Activated naive CD4-positive, alpha-beta T cell treated with anti-CD3 and anti-CD28 coated beads for 36 hours (primary cell): ENCODE measurements at regions not wholly inside any gene's neighbourhood (a gene's known extent, or its start where the extent isn't known, plus 50 kb on each side); places are given as distances from the start of the nearest gene placed in this dataset.

Source experiments
- CTCF ChIA-PET: fragments of 350-600 bp; sonication (Branson Sonifier 250); formaldehyde crosslinking; loops from one replicate; lab custom pipeline; 2021; ENCODE audit warnings: antibody characterized with exemption; lab: Charles Lee
- DNase-seq: peaks from one replicate; pipeline ENCODE4 v3.0.0-alpha.2; 2020
- H3K27ac Mint-ChIP-seq: one replicate; pipeline ENCODE4 v1.8.0; 2021; ENCODE audit warnings: mild to moderate bottlenecking, mixed read lengths
- H3K27me3 Mint-ChIP-seq: one replicate; pipeline ENCODE4 v1.8.0; 2021; ENCODE audit warnings: low read depth, mixed read lengths
- H3K36me3 Mint-ChIP-seq: one replicate; pipeline ENCODE4 v1.8.0; 2021; ENCODE audit warnings: low read depth, mixed read lengths
- H3K4me1 Mint-ChIP-seq: one replicate; pipeline ENCODE4 v1.8.0; 2021; ENCODE audit warnings: low read depth, mixed read lengths
- H3K4me3 Mint-ChIP-seq: one replicate; pipeline ENCODE4 v1.8.0; 2021; ENCODE audit warnings: mild to moderate bottlenecking, moderate library complexity, mixed read lengths
- H3K9me3 Mint-ChIP-seq: one replicate; pipeline ENCODE4 v1.8.0; 2021; ENCODE audit warnings: mixed read lengths
- intact Hi-C: fragments of 100-400 bp; cut with micrococcal nuclease; formaldehyde crosslinking; loops from one replicate; pipeline ENCODE4 v1.15.1; 2023

- intact Hi-C loops, result no loop called here
- Mint-ChIP-seq H3K27me3 (no peaks in the 10 kb centered on the region), H3K4me1 (no peaks in the 10 kb centered on the region), H3K4me3 (no peak overlapping the region), H3K9me3 (peaks cover 8% of the 10 kb centered on the region), H3K27ac (no peak overlapping the region), H3K36me3 (no peaks in the 10 kb centered on the region)
- DNase-seq, result no peak
- CTCF ChIA-PET, result no interaction called here
Measured at GRCh38 chr11:91788764-91789163, 435.9 kb upstream of the FAT3 start.

- H3K27me3 Mint-ChIP-seq, result no peaks in the 10 kb centered on the region
- peaks cover 12% of the 10 kb centered on the region for H3K9me3 Mint-ChIP-seq
- H3K27ac Mint-ChIP-seq, result no peak overlapping the region
- H3K36me3 Mint-ChIP-seq, result no peaks in the 10 kb centered on the region
- H3K4me3 Mint-ChIP-seq, result no peak overlapping the region
- no peak for DNase-seq
- CTCF ChIA-PET, result no interaction called here
- no peaks in the 10 kb centered on the region for H3K4me1 Mint-ChIP-seq
- intact Hi-C loops, result no loop called here
Measured at GRCh38 chr11:91786097-91786496, 438.5 kb upstream of the FAT3 start.

GRCh38 chr11:91783173-91783572, 441.4 kb upstream of the FAT3 start:
- H3K4me3 Mint-ChIP-seq, result no peak overlapping the region

GRCh38 chr11:91778758-91779157, 445.9 kb upstream of the FAT3 start:
- Mint-ChIP-seq H3K27me3 (no peaks in the 10 kb centered on the region), H3K36me3 (no peaks in the 10 kb centered on the region), H3K27ac (no peak overlapping the region), H3K4me1 (no peaks in the 10 kb centered on the region), H3K4me3 (no peak overlapping the region), H3K9me3 (peaks cover 7% of the 10 kb centered on the region)
- CTCF ChIA-PET, result no interaction called here
- no peak for DNase-seq
- intact Hi-C loops, result no loop called here

More at GRCh38 chr11:91783173-91783572, 441.4 kb upstream of the FAT3 start:
- Mint-ChIP-seq H3K27ac (no peak overlapping the region), H3K4me1 (no peaks in the 10 kb centered on the region), H3K9me3 (peaks cover 12% of the 10 kb centered on the region), H3K27me3 (no peaks in the 10 kb centered on the region), H3K36me3 (no peaks in the 10 kb centered on the region)
- CTCF ChIA-PET, result no interaction called here
- DNase-seq, result no peak
- intact Hi-C loops, result no loop called here

DNA sequence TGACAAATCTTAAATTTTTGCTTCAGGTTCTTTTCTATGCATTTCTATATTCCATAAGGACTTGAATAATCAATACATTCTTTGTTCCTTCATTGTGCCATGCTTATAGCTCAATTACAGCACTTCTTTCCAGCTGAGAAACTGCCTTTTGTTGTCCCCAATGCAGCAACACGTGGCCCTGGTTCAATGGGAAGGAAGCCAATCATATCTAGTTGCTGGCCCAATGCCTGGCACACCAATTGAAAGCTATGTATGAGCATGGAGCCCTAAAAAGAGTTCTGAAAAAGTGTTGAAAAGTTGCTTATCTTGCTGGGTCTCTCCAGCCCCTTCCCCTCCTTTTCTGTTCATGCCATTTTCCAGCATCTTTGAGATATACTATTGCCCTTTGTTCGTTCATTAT, 448.0 kb upstream of the FAT3 start:
- intact Hi-C loops, result no loop called here
- H3K36me3 Mint-ChIP-seq, result no peaks in the 10 kb centered on the region

DNA sequence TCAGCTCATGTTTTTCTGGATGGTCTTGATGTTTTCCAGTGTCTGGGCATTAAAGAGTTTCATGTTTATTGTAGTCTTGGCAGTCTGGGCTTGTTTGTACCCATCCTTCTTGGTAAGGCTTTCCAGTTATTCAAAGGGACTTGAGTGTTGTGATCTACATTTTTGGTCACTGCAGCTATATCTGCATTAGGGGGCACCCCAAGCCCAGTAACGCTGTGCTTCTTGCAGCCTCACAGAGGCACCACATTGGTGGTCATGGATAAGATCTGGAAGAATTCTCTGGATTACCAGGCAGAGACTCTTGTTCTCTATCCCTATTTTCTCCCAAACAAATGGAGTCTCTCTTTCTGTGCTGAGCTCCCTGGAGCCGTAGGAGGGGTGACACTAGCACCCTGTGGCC, 451.5 kb upstream of the FAT3 start:
- intact Hi-C loops, result no loop called here
- no peaks in the 10 kb centered on the region for H3K4me1 Mint-ChIP-seq
- H3K36me3 Mint-ChIP-seq, result no peaks in the 10 kb centered on the region
- CTCF ChIA-PET, result no interaction called here
- no peak overlapping the region for H3K27ac Mint-ChIP-seq
- DNase-seq, result no peak
- H3K27me3 Mint-ChIP-seq, result no peaks in the 10 kb centered on the region
- no peak overlapping the region for H3K4me3 Mint-ChIP-seq
- H3K9me3 Mint-ChIP-seq, result peaks cover 7% of the 10 kb centered on the region

More for the DNA sequence above, 448.0 kb upstream of the FAT3 start:
- Mint-ChIP-seq H3K4me3 (no peak overlapping the region), H3K9me3 (peaks cover 5% of the 10 kb centered on the region), H3K27me3 (no peaks in the 10 kb centered on the region), H3K4me1 (no peaks in the 10 kb centered on the region), H3K27ac (no peak overlapping the region)
- DNase-seq, result no peak
- CTCF ChIA-PET, result no interaction called here

DNA sequence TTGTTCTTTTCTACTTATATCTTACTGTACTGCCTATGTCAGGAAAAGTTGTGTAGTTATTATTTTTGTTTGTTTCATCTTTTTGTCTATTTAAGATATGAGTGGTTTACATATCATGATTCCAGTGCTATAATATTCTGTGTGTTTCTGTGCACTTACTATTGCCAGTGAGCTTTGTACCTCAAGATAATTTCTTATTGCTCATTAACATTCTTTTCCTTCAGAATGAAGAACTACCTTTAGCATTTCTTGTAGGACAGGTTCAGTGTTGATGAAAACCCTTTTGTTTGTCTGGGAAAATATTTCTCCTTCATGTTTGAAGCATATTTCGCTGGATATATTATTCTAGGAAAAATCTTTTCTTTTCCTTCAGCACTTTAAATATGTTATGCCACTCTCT, 452.7 kb upstream of the FAT3 start:
- Mint-ChIP-seq H3K36me3 (no peaks in the 10 kb centered on the region), H3K27me3 (no peaks in the 10 kb centered on the region), H3K4me3 (no peak overlapping the region), H3K27ac (no peak overlapping the region), H3K9me3 (peaks cover 7% of the 10 kb centered on the region), H3K4me1 (no peaks in the 10 kb centered on the region)
- intact Hi-C loops, result no loop called here
- CTCF ChIA-PET, result no interaction called here
- no peak for DNase-seq

DNA sequence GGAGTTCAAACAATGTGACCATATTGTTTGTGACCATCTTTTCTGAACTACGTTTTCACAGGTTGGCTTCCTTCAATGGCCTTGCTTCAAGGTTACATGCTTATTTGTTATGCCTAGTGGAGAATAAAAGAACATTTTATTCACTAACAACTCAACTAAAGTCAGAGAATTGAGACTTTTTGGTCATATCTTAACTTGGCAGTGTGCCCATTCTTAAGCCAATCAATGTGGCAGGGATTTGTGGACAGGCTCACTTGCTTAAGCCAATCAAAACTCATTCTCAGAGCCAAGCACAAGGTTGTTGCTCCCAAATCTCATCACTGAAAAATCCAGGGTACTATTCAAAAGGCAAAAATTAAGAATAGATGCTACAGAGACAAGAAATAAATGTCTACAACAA, 455.8 kb upstream of the FAT3 start:
- H3K27me3 Mint-ChIP-seq, result no peaks in the 10 kb centered on the region
- CTCF ChIA-PET, result no interaction called here
- no peak overlapping the region for H3K4me3 Mint-ChIP-seq
- intact Hi-C loops, result no loop called here
- no peak overlapping the region for H3K27ac Mint-ChIP-seq
- H3K36me3 Mint-ChIP-seq, result peaks cover 2% of the 10 kb centered on the region
- no peak for DNase-seq
- H3K4me1 Mint-ChIP-seq, result no peaks in the 10 kb centered on the region
- peaks cover 8% of the 10 kb centered on the region for H3K9me3 Mint-ChIP-seq

DNA sequence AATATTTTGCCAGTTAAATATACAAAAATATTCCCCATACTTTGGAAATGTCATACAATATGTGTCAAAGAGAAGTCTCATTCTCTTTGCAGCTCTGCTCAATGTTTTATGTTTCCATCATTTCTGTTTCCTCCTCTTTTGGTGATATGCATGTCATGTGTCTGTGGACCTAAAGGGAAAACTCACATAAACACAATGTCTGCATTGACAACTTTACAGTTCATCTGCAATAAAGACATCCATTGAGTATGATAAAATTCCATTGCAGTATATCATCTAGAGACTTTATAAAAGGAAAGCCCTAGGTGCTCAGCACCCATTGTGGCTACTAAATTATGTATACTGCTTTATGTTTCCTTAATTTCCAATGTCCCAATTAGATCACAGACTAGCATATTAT, 461.3 kb upstream of the FAT3 start:
- Mint-ChIP-seq H3K4me3 (no peak overlapping the region), H3K36me3 (peaks cover 2% of the 10 kb centered on the region), H3K9me3 (peaks cover 2% of the 10 kb centered on the region), H3K27ac (no peak overlapping the region), H3K27me3 (no peaks in the 10 kb centered on the region), H3K4me1 (no peaks in the 10 kb centered on the region)
- CTCF ChIA-PET, result no interaction called here
- DNase-seq, result no peak
- intact Hi-C loops, result no loop called here

- intact Hi-C loops, result no loop called here
- Mint-ChIP-seq H3K4me3 (no peak overlapping the region), H3K27ac (no peak overlapping the region), H3K4me1 (no peaks in the 10 kb centered on the region), H3K36me3 (peaks cover 2% of the 10 kb centered on the region), H3K27me3 (no peaks in the 10 kb centered on the region), H3K9me3 (peaks cover 4% of the 10 kb centered on the region)
- no peak for DNase-seq
- CTCF ChIA-PET, result interaction anchor here (1.0 kb wide), 1 partner anchor 12 kb away, joined by 3 read pairs; no protein-coding TSS in a partner anchor
Measured at GRCh38 chr11:91761406-91762025, 463.1 kb upstream of the FAT3 start.

DNA sequence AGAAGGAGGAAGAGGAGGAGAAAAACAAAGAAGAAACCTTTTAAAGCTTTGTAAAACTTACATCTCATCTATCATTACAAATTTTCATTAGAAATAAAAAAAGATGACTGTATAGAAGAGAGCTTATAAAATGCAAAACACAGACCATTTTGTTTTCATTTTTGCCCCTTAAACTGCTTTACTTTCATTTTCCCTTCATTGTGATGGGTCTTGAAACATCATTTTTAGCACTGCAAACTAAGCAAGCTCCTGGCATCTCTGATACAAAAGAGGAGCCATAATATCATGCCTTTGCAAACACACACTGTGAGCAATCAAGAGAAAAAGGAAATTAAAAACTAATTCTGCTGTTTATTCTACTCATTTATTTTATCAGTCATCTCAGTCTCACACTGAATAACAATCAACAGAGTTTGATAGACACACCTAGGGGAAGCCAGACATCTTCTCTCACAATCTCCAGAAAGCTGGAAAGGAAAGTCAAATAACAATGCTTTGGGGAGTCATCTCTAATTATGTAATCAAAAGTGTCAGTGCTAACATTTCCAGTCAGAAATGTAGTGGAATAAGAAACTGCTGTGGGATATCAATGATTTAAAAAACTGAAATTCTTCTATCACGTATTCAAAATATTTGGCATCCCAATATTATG, 467.7 kb upstream of the FAT3 start:
- no peak for DNase-seq
- H3K27ac Mint-ChIP-seq, result no peak overlapping the region
- H3K4me3 Mint-ChIP-seq, result no peak overlapping the region
- H3K27me3 Mint-ChIP-seq, result no peaks in the 10 kb centered on the region
- H3K4me1 Mint-ChIP-seq, result no peaks in the 10 kb centered on the region
- CTCF ChIA-PET, result no interaction called here
- H3K36me3 Mint-ChIP-seq, result no peaks in the 10 kb centered on the region
- intact Hi-C loops, result no loop called here
- peaks cover 11% of the 10 kb centered on the region for H3K9me3 Mint-ChIP-seq

DNA sequence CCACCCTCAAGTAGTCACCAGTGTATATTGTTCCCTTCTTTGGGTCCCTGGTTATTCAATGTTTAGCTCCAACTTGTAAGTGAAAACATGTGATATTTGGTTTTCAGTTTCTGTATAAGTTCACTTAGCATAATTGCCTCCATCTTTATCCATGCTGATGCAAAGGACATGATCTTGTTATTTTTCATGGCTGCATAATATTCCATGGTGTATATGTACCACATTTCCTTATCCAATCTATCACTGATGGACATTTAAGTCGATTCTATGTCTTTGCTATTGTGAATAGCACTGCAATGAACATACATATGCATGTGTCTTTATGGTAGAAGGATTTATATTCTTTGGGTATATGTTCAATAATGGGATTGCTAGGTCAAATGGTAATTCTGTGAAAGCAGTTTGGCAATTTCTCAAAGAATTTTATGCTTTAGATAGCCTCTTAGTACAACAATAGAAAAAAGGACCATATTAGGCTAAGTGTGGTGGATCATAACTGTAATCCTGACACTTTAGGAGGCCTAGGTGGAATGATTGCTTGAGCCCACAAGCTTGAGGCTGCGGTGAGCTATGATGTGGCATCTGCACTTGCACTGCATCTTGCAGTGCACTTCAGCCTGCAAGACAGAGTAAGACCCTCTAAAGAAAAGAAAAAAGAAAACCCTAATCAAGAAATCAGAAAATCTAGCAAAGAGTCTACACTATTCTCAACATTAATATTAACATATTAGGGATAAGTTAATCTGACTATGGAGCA, 468.5 kb upstream of the FAT3 start:
- Mint-ChIP-seq H3K4me1 (no peaks in the 10 kb centered on the region), H3K27me3 (no peaks in the 10 kb centered on the region), H3K27ac (no peak overlapping the region), H3K4me3 (no peak overlapping the region), H3K9me3 (peaks cover 13% of the 10 kb centered on the region), H3K36me3 (no peaks in the 10 kb centered on the region)
- no peak for DNase-seq
- CTCF ChIA-PET, result no interaction called here
- intact Hi-C loops, result no loop called here

DNA sequence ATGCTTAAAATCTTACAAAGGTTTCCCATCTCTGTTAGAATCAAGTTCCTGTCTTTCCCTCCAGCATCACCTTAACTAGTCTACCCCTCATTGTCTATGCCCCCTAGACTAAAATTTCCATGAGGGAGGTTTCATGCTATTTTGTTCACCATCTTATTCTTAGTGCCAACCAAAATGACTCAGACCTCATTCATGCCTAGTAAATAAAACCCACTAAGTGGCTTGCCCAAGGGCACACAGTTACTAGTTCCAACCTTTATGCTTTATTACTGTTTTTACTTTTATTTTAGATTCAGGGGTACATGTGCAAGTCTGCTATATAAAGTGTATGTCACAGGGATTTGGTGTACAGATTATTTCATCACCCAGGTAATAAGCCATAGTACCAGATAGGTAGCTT, 469.1 kb upstream of the FAT3 start:
- H3K27ac Mint-ChIP-seq, result no peak overlapping the region
- no peaks in the 10 kb centered on the region for H3K36me3 Mint-ChIP-seq
- no peak for DNase-seq
- H3K4me3 Mint-ChIP-seq, result no peak overlapping the region
- no peaks in the 10 kb centered on the region for H3K4me1 Mint-ChIP-seq
- CTCF ChIA-PET, result no interaction called here
- peaks cover 13% of the 10 kb centered on the region for H3K9me3 Mint-ChIP-seq
- intact Hi-C loops, result no loop called here
- H3K27me3 Mint-ChIP-seq, result no peaks in the 10 kb centered on the region
